CD14-positive monocyte (primary cell): ENCODE measurements at regions not wholly inside any gene's neighbourhood (a gene's known extent, or its start where the extent isn't known, plus 50 kb on each side); places are given as distances from the start of the nearest gene placed in this dataset.

Source experiments
- DNase-seq, 3 donors: peaks; one replicate each; pipeline ENCODE4 v3.0.0-alpha.2; 2011 to 2022
- H2AFZ ChIP-seq: 2 replicates; pipeline ENCODE4 v1.6.0; 2012; ENCODE audit warnings: mild to moderate bottlenecking, low read depth, low read length, inconsistent platforms; ENCODE audit not compliant: insufficient read depth, poor library complexity, severe bottlenecking
- H3K27ac ChIP-seq, 2 donors: 1 replicate in 1 of 2; 2 replicates in 1 of 2; pipeline ENCODE4 v1.5.1; 2012 to 2013; ENCODE audit warnings: low read length in 2 of 2, control low read depth in 1 of 2, inconsistent platforms in 1 of 2, low read depth in 1 of 2, mild to moderate bottlenecking in 1 of 2
- H3K27me3 ChIP-seq, 2 donors: one replicate each; pipeline versions ENCODE4 v1.6.0 to v1.6.1; 2011 to 2013; ENCODE audit warnings: low read length in 2 of 2; ENCODE audit not compliant: control insufficient read depth in 2 of 2, insufficient read depth in 2 of 2
- H3K36me3 ChIP-seq, 2 donors: replicated peaks in 1 of 2; 1 replicate in 1 of 2; 2 replicates in 1 of 2; pipeline versions ENCODE4 v1.5.1 to v1.6.1; 2012 to 2013; ENCODE audit warnings: low read length in 2 of 2, control low read depth in 1 of 2, inconsistent platforms in 1 of 2, mild to moderate bottlenecking in 1 of 2; ENCODE audit not compliant: insufficient read depth in 2 of 2, control insufficient read depth in 1 of 2
- H3K4me1 ChIP-seq, 2 donors: 1 replicate in 1 of 2; 2 replicates in 1 of 2; pipeline versions ENCODE4 v1.5.1 to v1.6.1; 2012 to 2013; ENCODE audit warnings: low read length in 2 of 2, control low read depth in 1 of 2, inconsistent platforms in 1 of 2, mild to moderate bottlenecking in 1 of 2, moderate library complexity in 1 of 2; ENCODE audit not compliant: insufficient read depth in 2 of 2, control insufficient read depth in 1 of 2
- H3K4me2 ChIP-seq: replicated peaks from 2 replicates; pipeline ENCODE3; 2012; ENCODE audit warnings: low read length, moderate library complexity, mild to moderate bottlenecking; ENCODE audit not compliant: poor library complexity, severe bottlenecking; ENCODE audit errors: extremely low read depth
- H3K4me3 ChIP-seq, 3 experiments: fragments of 200-600 bp in 1 of 3; sonication (generic) in 1 of 3; replicated peaks in 1 of 3; 1 replicate in 2 of 3; 2 replicates in 1 of 3; pipeline ENCODE4 v1.5.1; 2011 to 2013; ENCODE audit warnings: low read length in 3 of 3, mild to moderate bottlenecking in 3 of 3, control low read depth in 2 of 3, low read depth in 2 of 3, inconsistent platforms in 1 of 3, moderate library complexity in 1 of 3
- H3K79me2 ChIP-seq: 2 replicates; pipeline ENCODE4 v1.6.0; 2012; ENCODE audit warnings: mild to moderate bottlenecking, control low read depth, inconsistent platforms, low read length, moderate library complexity; ENCODE audit not compliant: insufficient read depth
- H3K9ac ChIP-seq: 2 replicates; pipeline ENCODE4 v1.6.0; 2017; ENCODE audit warnings: low read length, mild to moderate bottlenecking; ENCODE audit not compliant: insufficient read depth, poor library complexity, severe bottlenecking
- H3K9me3 ChIP-seq, 2 donors: replicated peaks in 1 of 2; 1 replicate in 1 of 2; 2 replicates in 1 of 2; pipeline versions ENCODE4 v1.5.1 to v1.6.1; 2012 to 2013; ENCODE audit warnings: low read length in 2 of 2, control low read depth in 1 of 2; ENCODE audit not compliant: control insufficient read depth in 1 of 2, insufficient read depth in 1 of 2
- H4K20me1 ChIP-seq: 2 replicates; pipeline ENCODE4 v1.6.0; 2012; ENCODE audit warnings: mild to moderate bottlenecking, low read length, control low read depth, moderate library complexity; ENCODE audit not compliant: insufficient read depth
- H3K27ac Mint-ChIP-seq, 7 donors: one replicate each; pipeline ENCODE4 v1.8.0; 2020; ENCODE audit warnings: mild to moderate bottlenecking in 7 of 7, mixed read lengths in 7 of 7, moderate library complexity in 6 of 7, inconsistent platforms in 2 of 7
- H3K27me3 Mint-ChIP-seq, 3 donors: one replicate each; pipeline ENCODE4 v1.8.0; 2021 to 2022; ENCODE audit warnings: low read depth in 3 of 3, mild to moderate bottlenecking in 3 of 3, mixed read lengths in 3 of 3, moderate library complexity in 3 of 3, inconsistent platforms in 1 of 3
- H3K36me3 Mint-ChIP-seq, 2 donors: one replicate each; pipeline ENCODE4 v1.8.0; 2020; ENCODE audit warnings: mixed read lengths in 2 of 2, inconsistent platforms in 1 of 2, mild to moderate bottlenecking in 1 of 2
- H3K4me1 Mint-ChIP-seq: one replicate; pipeline ENCODE4 v1.8.0; 2020; ENCODE audit warnings: mild to moderate bottlenecking, mixed read lengths
- H3K4me3 Mint-ChIP-seq, 2 donors: one replicate each; pipeline ENCODE4 v1.8.0; 2020; ENCODE audit warnings: mild to moderate bottlenecking in 2 of 2, mixed read lengths in 2 of 2, moderate library complexity in 1 of 2
- H3K9me3 Mint-ChIP-seq, 7 donors: one replicate each; pipeline ENCODE4 v1.8.0; 2020 to 2022; ENCODE audit warnings: mixed read lengths in 7 of 7, mild to moderate bottlenecking in 6 of 7, moderate library complexity in 6 of 7, inconsistent platforms in 2 of 7
- WGBS: methylation state at CpG from one replicate; pipeline ENCODE4 v1.1.5; 2013; ENCODE audit warnings: missing lambda C conversion rate; ENCODE audit not compliant: insufficient coverage; 5-methylcytosine and 5-hydroxymethylcytosine counted together
- intact Hi-C, 2 donors: fragments of 100-400 bp; cut with micrococcal nuclease; formaldehyde crosslinking; loops; one replicate each; pipeline versions ENCODE4 v1.15.0 to v1.15.1; 2023
- TF ChIP-seq, protein P1 (sequence below): fragments of 200-600 bp; IDR thresholded peaks from one replicate; pipeline ENCODE4 v1.8.0; 2022; ENCODE audit warnings: antibody characterized with exemption, mild to moderate bottlenecking

DNA sequence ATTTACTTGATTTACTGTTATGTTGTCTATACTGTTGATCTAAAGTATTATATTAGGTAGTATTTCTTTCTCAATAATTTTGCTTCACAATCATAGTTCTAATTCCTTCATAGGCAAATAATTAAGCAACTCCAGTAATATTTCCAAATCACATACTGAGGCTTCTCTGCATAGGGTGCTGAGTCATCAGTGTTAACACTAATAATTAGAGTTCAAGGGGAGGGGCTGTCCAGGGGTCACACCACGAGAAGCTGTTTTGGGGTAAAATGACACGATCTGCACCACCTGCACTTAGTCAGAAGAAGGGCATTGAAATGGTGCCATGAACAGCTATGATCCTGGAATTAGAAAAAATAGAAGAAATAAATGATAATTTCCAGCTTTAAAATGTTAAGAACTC, 1230.9 kb upstream of the SLC10A2 start:
- Histone ChIP-seq H3K4me3 (no peak overlapping the region), H3K9me3 (peaks cover 0 to 20% of the 10 kb centered on the region in 2 donors), H2AFZ (no peak overlapping the region), H4K20me1 (no peaks in the 10 kb centered on the region), H3K27ac (no peak overlapping the region), H3K27me3 (no peaks in the 10 kb centered on the region), H3K9ac (no peak overlapping the region), H3K79me2 (no peaks in the 10 kb centered on the region), H3K4me1 (no peaks in the 10 kb centered on the region), H3K36me3 (no peaks in the 10 kb centered on the region), H3K4me2 (no peak overlapping the region)
- Mint-ChIP-seq H3K4me3 (no peak overlapping the region), H3K9me3 (peaks cover 0 to 7% (median 2%) of the 10 kb centered on the region in 7 donors), H3K27me3 (peaks cover 0 to 2% (median 0%) of the 10 kb centered on the region in 3 donors), H3K4me1 (no peaks in the 10 kb centered on the region), H3K27ac (no peak overlapping the region), H3K36me3 (no peaks in the 10 kb centered on the region)
- no CpG with 5 or more reads among the region's 2 CpGs for WGBS
- no peak for DNase-seq
- TF ChIP-seq, protein P1, sequence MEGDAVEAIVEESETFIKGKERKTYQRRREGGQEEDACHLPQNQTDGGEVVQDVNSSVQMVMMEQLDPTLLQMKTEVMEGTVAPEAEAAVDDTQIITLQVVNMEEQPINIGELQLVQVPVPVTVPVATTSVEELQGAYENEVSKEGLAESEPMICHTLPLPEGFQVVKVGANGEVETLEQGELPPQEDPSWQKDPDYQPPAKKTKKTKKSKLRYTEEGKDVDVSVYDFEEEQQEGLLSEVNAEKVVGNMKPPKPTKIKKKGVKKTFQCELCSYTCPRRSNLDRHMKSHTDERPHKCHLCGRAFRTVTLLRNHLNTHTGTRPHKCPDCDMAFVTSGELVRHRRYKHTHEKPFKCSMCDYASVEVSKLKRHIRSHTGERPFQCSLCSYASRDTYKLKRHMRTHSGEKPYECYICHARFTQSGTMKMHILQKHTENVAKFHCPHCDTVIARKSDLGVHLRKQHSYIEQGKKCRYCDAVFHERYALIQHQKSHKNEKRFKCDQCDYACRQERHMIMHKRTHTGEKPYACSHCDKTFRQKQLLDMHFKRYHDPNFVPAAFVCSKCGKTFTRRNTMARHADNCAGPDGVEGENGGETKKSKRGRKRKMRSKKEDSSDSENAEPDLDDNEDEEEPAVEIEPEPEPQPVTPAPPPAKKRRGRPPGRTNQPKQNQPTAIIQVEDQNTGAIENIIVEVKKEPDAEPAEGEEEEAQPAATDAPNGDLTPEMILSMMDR, result no peak
- intact Hi-C loops, result no loop called here

DNA sequence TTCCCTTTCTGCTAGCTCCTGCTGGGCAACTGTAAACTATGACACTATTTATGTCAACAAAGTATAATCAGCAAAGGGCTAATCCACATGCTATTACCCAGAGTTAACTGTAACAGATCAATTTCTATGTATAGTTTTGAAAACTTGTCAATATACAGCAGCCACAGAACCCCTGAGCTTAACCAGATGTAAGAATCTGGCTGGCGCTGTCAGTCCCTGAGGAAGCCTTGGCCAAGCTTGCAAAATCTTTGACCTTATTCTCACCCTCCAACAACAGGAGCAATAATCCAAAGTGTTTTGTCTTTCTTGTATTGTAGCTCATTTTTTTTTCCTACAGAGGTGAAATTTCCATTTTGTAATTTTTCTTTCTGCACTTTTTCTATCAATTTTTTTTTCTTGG, 1230.1 kb upstream of the SLC10A2 start:
- H3K27me3 Mint-ChIP-seq, result peaks cover 0 to 2% (median 0%) of the 10 kb centered on the region in 3 donors
- no peaks in the 10 kb centered on the region for H4K20me1 ChIP-seq
- no peak overlapping the region for H3K4me3 Mint-ChIP-seq
- TF ChIP-seq, protein P1, result no peak
- no CpG with 5 or more reads among the region's 1 CpG for WGBS
- H3K27me3 ChIP-seq, result no peaks in the 10 kb centered on the region
- H3K4me2 ChIP-seq, result no peak overlapping the region
- no peaks in the 10 kb centered on the region for H3K36me3 ChIP-seq
- H3K27ac Mint-ChIP-seq, result no peak overlapping the region
- H3K4me1 ChIP-seq, result no peaks in the 10 kb centered on the region
- H3K9ac ChIP-seq, result no peak overlapping the region
- no peak overlapping the region for H3K27ac ChIP-seq
- peaks cover 0 to 6% (median 2%) of the 10 kb centered on the region in 7 donors for H3K9me3 Mint-ChIP-seq
- no peaks in the 10 kb centered on the region for H3K79me2 ChIP-seq
- intact Hi-C loops, result no loop called here
- no peak overlapping the region for H3K4me3 ChIP-seq
- peaks cover 0 to 17% of the 10 kb centered on the region in 2 donors for H3K9me3 ChIP-seq
- no peak overlapping the region for H2AFZ ChIP-seq
- H3K4me1 Mint-ChIP-seq, result no peaks in the 10 kb centered on the region
- DNase-seq, result no peak
- H3K36me3 Mint-ChIP-seq, result no peaks in the 10 kb centered on the region
